ENCODE measurements at regions not wholly inside any gene's neighbourhood (a gene's known extent, or its start where the extent isn't known, plus 50 kb on each side); places are given as distances from the start of the nearest gene placed in this dataset.

DNA sequence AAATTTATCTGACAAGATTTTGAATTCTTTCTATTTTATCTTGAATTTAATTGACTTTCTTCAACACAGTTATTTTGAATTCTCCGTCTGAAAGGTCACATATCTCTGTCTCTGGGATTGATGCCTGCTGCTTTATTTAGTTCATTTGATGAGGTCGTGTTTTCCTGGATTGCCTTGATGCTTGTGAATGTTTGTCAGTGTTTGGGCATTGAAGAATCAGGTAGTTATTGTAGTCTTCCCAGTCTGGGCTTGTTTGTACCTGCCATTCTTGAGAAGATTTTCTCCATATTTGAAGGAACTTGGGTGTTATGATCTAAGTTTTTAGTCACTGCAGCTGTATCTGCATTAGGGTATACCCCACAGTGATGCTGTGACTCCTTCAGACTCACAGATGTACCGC is 315.8 kb upstream of the DDHD1 start:
- Histone ChIP-seq H3K4me3 (ENCODE audit: low read depth in 1 of 2, low read length in 1 of 2) (no peak overlapping the region), H3K4me1 (ENCODE audit: control insufficient read depth in 1 of 2, insufficient read depth in 1 of 2, low read depth in 1 of 2, low read length in 1 of 2) (no peaks in the 10 kb centered on the region), H3K36me3 (no peaks in the 10 kb centered on the region), H3K9me3 (no peaks in the 10 kb centered on the region), H3K27me3 (no peaks in the 10 kb centered on the region), H3K27ac (no peak overlapping the region)
- TF ChIP-seq, protein P1, sequence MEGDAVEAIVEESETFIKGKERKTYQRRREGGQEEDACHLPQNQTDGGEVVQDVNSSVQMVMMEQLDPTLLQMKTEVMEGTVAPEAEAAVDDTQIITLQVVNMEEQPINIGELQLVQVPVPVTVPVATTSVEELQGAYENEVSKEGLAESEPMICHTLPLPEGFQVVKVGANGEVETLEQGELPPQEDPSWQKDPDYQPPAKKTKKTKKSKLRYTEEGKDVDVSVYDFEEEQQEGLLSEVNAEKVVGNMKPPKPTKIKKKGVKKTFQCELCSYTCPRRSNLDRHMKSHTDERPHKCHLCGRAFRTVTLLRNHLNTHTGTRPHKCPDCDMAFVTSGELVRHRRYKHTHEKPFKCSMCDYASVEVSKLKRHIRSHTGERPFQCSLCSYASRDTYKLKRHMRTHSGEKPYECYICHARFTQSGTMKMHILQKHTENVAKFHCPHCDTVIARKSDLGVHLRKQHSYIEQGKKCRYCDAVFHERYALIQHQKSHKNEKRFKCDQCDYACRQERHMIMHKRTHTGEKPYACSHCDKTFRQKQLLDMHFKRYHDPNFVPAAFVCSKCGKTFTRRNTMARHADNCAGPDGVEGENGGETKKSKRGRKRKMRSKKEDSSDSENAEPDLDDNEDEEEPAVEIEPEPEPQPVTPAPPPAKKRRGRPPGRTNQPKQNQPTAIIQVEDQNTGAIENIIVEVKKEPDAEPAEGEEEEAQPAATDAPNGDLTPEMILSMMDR (IDR thresholded peaks at IDR 0.05): no peak

DNA sequence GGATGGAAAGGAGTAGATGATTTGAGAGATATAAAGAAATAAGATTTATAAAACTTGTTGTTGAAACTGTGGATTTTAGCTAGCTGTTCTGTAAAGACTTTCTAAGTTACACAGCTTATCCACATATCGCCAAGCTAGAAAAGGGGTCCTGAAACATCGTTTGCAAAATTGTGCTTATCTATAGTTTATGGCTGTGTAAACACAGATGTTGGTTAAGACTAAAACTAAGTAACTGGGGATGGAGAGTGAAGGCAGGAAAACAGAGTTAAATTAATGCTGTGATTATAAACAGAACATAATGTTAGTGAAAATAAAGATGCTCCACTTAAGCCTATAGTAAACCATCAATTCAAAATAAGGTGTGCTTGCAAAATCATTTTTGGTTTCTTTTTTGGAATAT is 311.3 kb upstream of the DDHD1 start:
- H3K4me1 ChIP-seq (ENCODE audit: control insufficient read depth in 1 of 2, insufficient read depth in 1 of 2, low read depth in 1 of 2, low read length in 1 of 2): no peaks in the 10 kb centered on the region
- no peaks in the 10 kb centered on the region for H3K9me3 ChIP-seq
- H3K4me3 ChIP-seq (ENCODE audit: low read depth in 1 of 2, low read length in 1 of 2): no peak overlapping the region
- no peaks in the 10 kb centered on the region for H3K36me3 ChIP-seq
- TF ChIP-seq, protein P1 (IDR thresholded peaks at IDR 0.05): no peak
- H3K27ac ChIP-seq: no peak overlapping the region
- H3K27me3 ChIP-seq: no peaks in the 10 kb centered on the region

- no peaks in the 10 kb centered on the region for H3K9me3 ChIP-seq
- no peaks in the 10 kb centered on the region for H3K36me3 ChIP-seq
- no peak overlapping the region for H3K4me3 ChIP-seq (ENCODE audit: low read depth in 1 of 2, low read length in 1 of 2)
- no peak overlapping the region for H3K27ac ChIP-seq
- TF ChIP-seq, protein P1 (IDR thresholded peaks at IDR 0.05): no peak
- H3K27me3 ChIP-seq: no peaks in the 10 kb centered on the region
- no peaks in the 10 kb centered on the region for H3K4me1 ChIP-seq (ENCODE audit: control insufficient read depth in 1 of 2, insufficient read depth in 1 of 2, low read depth in 1 of 2, low read length in 1 of 2)
Measured at GRCh38 chr14:53462931-53463778, 310.0 kb upstream of the DDHD1 start.

- TF ChIP-seq, protein P1 (IDR thresholded peaks at IDR 0.05): no peak
- Histone ChIP-seq H3K4me3 (ENCODE audit: low read depth in 1 of 2, low read length in 1 of 2) (no peak overlapping the region), H3K4me1 (ENCODE audit: control insufficient read depth in 1 of 2, insufficient read depth in 1 of 2, low read depth in 1 of 2, low read length in 1 of 2) (no peaks in the 10 kb centered on the region), H3K27ac (no peak overlapping the region), H3K9me3 (no peaks in the 10 kb centered on the region), H3K36me3 (no peaks in the 10 kb centered on the region), H3K27me3 (no peaks in the 10 kb centered on the region)
Measured at GRCh38 chr14:53461858-53462257, 308.7 kb upstream of the DDHD1 start.

GRCh38 chr14:53460544-53460943 is 307.4 kb upstream of the DDHD1 start:
- H3K4me1 ChIP-seq (ENCODE audit: control insufficient read depth in 1 of 2, insufficient read depth in 1 of 2, low read depth in 1 of 2, low read length in 1 of 2): no peaks in the 10 kb centered on the region
- no peak overlapping the region for H3K27ac ChIP-seq
- H3K4me3 ChIP-seq (ENCODE audit: low read depth in 1 of 2, low read length in 1 of 2): no peak overlapping the region
- no peaks in the 10 kb centered on the region for H3K27me3 ChIP-seq
- TF ChIP-seq, protein P1 (IDR thresholded peaks at IDR 0.05): no peak
- H3K9me3 ChIP-seq: no peaks in the 10 kb centered on the region
- no peaks in the 10 kb centered on the region for H3K36me3 ChIP-seq

All from neutrophil (primary cell).